HL-60 (cell line): ENCODE measurements at regions not wholly inside any gene's neighbourhood (a gene's known extent, or its start where the extent isn't known, plus 50 kb on each side); places are given as distances from the start of the nearest gene placed in this dataset.

Source experiments
- CTCF ChIP-seq: IDR thresholded peaks from one replicate; pipeline ENCODE4 v1.5.1; 2011; ENCODE audit warnings: low read length, control low read depth, inconsistent platforms; ENCODE audit not compliant: insufficient read depth
- GABPA ChIP-seq: IDR thresholded peaks from 2 replicates; pipeline ENCODE4 v1.6.1; 2012; ENCODE audit warnings: low read depth
- POLR2AphosphoS5 ChIP-seq: IDR thresholded peaks from 2 replicates; pipeline ENCODE4 v1.6.1; 2012; ENCODE audit warnings: low read depth
- SPI1 ChIP-seq: IDR thresholded peaks from 2 replicates; pipeline ENCODE4 v1.6.1; 2012; ENCODE audit warnings: low read depth, mild to moderate bottlenecking, borderline replicate concordance

GRCh38 chr5:154653764-154654485, 101.3 kb upstream of the LARP1 start:
- TF ChIP-seq CTCF (no peak), GABPA (no peak), SPI1 (no peak), POLR2AphosphoS5 (no peak)
